GM23338 (cell line): ENCODE measurements at regions not wholly inside any gene's neighbourhood (a gene's known extent, or its start where the extent isn't known, plus 50 kb on each side); places are given as distances from the start of the nearest gene placed in this dataset.

Source experiments
- ATAC-seq: fragments of 200-7000 bp; cut with Tn5 transposase; 3 replicates; pipeline ENCODE4 v1.9.1; 2020
- DNase-seq: peaks from one replicate; pipeline ENCODE4 v3.0.0-alpha.2; 2015; ENCODE audit warnings: low spot score
- H2AFZ ChIP-seq: fragments of 200-600 bp; sonication (generic); 2 replicates; pipeline ENCODE4 v1.8.0; 2016; ENCODE audit warnings: antibody characterized with exemption, mild to moderate bottlenecking, moderate library complexity
- H3F3A ChIP-seq: fragments of 200-600 bp; sonication (generic); replicated peaks from 2 replicates; pipeline ENCODE4 v1.8.0; 2017; ENCODE audit warnings: antibody characterized with exemption, mixed run types, low read depth
- H3K27ac ChIP-seq: fragments of 200-600 bp; sonication (generic); 2 replicates; pipeline ENCODE4 v1.6.1; 2016; ENCODE audit warnings: low read depth
- H3K27me3 ChIP-seq: fragments of 200-600 bp; sonication (generic); 2 replicates; pipeline ENCODE4 v1.8.0; 2016; ENCODE audit warnings: mild to moderate bottlenecking, mixed run types, moderate library complexity; ENCODE audit not compliant: insufficient read depth
- H3K36me3 ChIP-seq: fragments of 200-600 bp; sonication (generic); 2 replicates; pipeline ENCODE4 v1.8.0; 2016; ENCODE audit warnings: mild to moderate bottlenecking; ENCODE audit not compliant: insufficient read depth
- H3K4me1 ChIP-seq: fragments of 200-600 bp; sonication (generic); 2 replicates; pipeline ENCODE4 v1.8.0; 2016; ENCODE audit warnings: mild to moderate bottlenecking, moderate library complexity; ENCODE audit not compliant: insufficient read depth
- H3K4me2 ChIP-seq: fragments of 200-600 bp; sonication (generic); 2 replicates; pipeline ENCODE4 v1.7.1; 2017; ENCODE audit warnings: mixed run types
- H3K4me3 ChIP-seq: fragments of 200-600 bp; sonication (generic); 2 replicates; pipeline ENCODE4 v1.6.1; 2016; ENCODE audit warnings: mixed run types
- H3K79me2 ChIP-seq: fragments of 200-600 bp; sonication (generic); replicated peaks from 2 replicates; pipeline ENCODE4 v1.8.0; 2017; ENCODE audit warnings: mild to moderate bottlenecking; ENCODE audit not compliant: insufficient read depth
- H3K9me2 ChIP-seq: fragments of 200-600 bp; sonication (generic); 2 replicates; pipeline ENCODE4 v1.8.0; 2017; ENCODE audit not compliant: insufficient read depth
- H4K20me1 ChIP-seq: fragments of 200-600 bp; sonication (generic); replicated peaks from 2 replicates; pipeline ENCODE4 v1.8.0; 2017; ENCODE audit warnings: mild to moderate bottlenecking; ENCODE audit not compliant: insufficient read depth
- H3K27ac Mint-ChIP-seq: 2 replicates; pipeline ENCODE4 v1.8.0; 2020; ENCODE audit warnings: inconsistent platforms, mild to moderate bottlenecking, moderate library complexity, mixed read lengths
- H3K27me3 Mint-ChIP-seq: 3 replicates; pipeline ENCODE4 v1.8.0; 2022; ENCODE audit warnings: low read depth, mild to moderate bottlenecking, moderate library complexity, mixed read lengths, inconsistent platforms; ENCODE audit not compliant: insufficient read depth, poor library complexity
- H3K36me3 Mint-ChIP-seq: 3 replicates; pipeline ENCODE4 v1.8.0; 2021; ENCODE audit warnings: low read depth, mild to moderate bottlenecking, inconsistent platforms, moderate library complexity, mixed read lengths
- H3K4me1 Mint-ChIP-seq: 3 replicates; pipeline ENCODE4 v1.8.0; 2020; ENCODE audit warnings: mild to moderate bottlenecking, inconsistent platforms, mixed read lengths
- H3K4me3 Mint-ChIP-seq: 3 replicates; pipeline ENCODE4 v1.8.0; 2021; ENCODE audit warnings: moderate library complexity, mild to moderate bottlenecking, inconsistent platforms, mixed read lengths
- H3K9me3 Mint-ChIP-seq: 3 replicates; pipeline ENCODE4 v1.8.0; 2020; ENCODE audit warnings: moderate library complexity, mild to moderate bottlenecking, inconsistent platforms, mixed read lengths
- CTCF ChIP-seq, 2 experiments: fragments of 200-600 bp in 1 of 2; sonication (generic) in 1 of 2; conservative IDR thresholded peaks; 2 replicates each; pipeline versions ENCODE4 v1.5.1 to v1.6.1; 2016 to 2017; ENCODE audit warnings: antibody characterized with exemption in 2 of 2, low read depth in 2 of 2, mild to moderate bottlenecking in 2 of 2, moderate library complexity in 1 of 2
- JUNB ChIP-seq: IDR thresholded peaks from one replicate; pipeline ENCODE4 v1.6.1; 2016; ENCODE audit warnings: antibody characterized with exemption; ENCODE audit not compliant: unreplicated experiment
- NANOG ChIP-seq: IDR thresholded peaks from 2 replicates; pipeline ENCODE4 v1.6.1; 2016; ENCODE audit warnings: antibody characterized with exemption, borderline replicate concordance
- POLR2AphosphoS5 ChIP-seq: IDR thresholded peaks from 2 replicates; pipeline ENCODE4 v1.6.1; 2016; ENCODE audit warnings: antibody characterized with exemption, low read depth
- REST ChIP-seq: IDR thresholded peaks from one replicate; pipeline ENCODE4 v1.6.1; 2018; ENCODE audit warnings: antibody characterized with exemption; ENCODE audit not compliant: unreplicated experiment
- STAT1 ChIP-seq: IDR thresholded peaks from one replicate; pipeline ENCODE4 v1.6.1; 2016; ENCODE audit warnings: antibody characterized with exemption; ENCODE audit not compliant: unreplicated experiment
- ZNF114 ChIP-seq: fragments of 250-450 bp; sonication (Bioruptor Pico); IDR thresholded peaks from 2 replicates; pipeline ENCODE4 v1.5.0; 2020; ENCODE audit warnings: mild to moderate bottlenecking, moderate library complexity
- ZNF331 ChIP-seq: fragments of 250-450 bp; sonication (Bioruptor Pico); IDR thresholded peaks from 2 replicates; pipeline ENCODE4 v1.5.0; 2020; ENCODE audit warnings: low read depth, mild to moderate bottlenecking, moderate library complexity

- TF ChIP-seq CTCF (conservative IDR thresholded peaks at IDR 0.05; ENCODE audit: low read depth in 2 of 2), result no peak
- TF ChIP-seq NANOG, result no peak
- TF ChIP-seq JUNB, result no peak
- TF ChIP-seq POLR2AphosphoS5, result no peak
- no peak for TF ChIP-seq ZNF331 (CRISPR knock-in tag)
These were observed 190.6 kb upstream of the C9orf72 start (continued) for GRCh38 chr9:27763831-27764230.

GRCh38 chr9:27765266-27766072, 192.2 kb upstream of the C9orf72 start:
- no peak overlapping the region for H3K27ac Mint-ChIP-seq

More at GRCh38 chr9:27765266-27766072, 192.2 kb upstream of the C9orf72 start:
- H3K36me3 Mint-ChIP-seq, result peaks cover 4% of the 10 kb centered on the region
- peaks cover 24% of the 10 kb centered on the region for H3K4me1 Mint-ChIP-seq
- Histone ChIP-seq H3K36me3 (no peaks in the 10 kb centered on the region), H3K9me2 (peaks cover 11% of the 10 kb centered on the region), H3K4me3 (no peak overlapping the region), H3K4me1 (peaks cover 17% of the 10 kb centered on the region; the same call in 1 of the 2 replicates), H3F3A (no peaks in the 10 kb centered on the region), H2AFZ (no peak overlapping the region; the same call in 1 of the 2 replicates), H3K27me3 (no peaks in the 10 kb centered on the region), H3K79me2 (no peaks in the 10 kb centered on the region), H3K27ac (no peak overlapping the region), H3K4me2 (no peak overlapping the region), H4K20me1 (no peaks in the 10 kb centered on the region)
- TF ChIP-seq ZNF114 (no peak), REST (no peak), STAT1 (no peak), CTCF (conservative IDR thresholded peaks at IDR 0.05; ENCODE audit: low read depth in 2 of 2) (no peak), JUNB (no peak)
- no peaks in the 10 kb centered on the region; the same call in 2 of the 3 replicates for H3K9me3 Mint-ChIP-seq
- DNase-seq, result no peak
- H3K27me3 Mint-ChIP-seq, result no peaks in the 10 kb centered on the region
- no peak overlapping the region for H3K4me3 Mint-ChIP-seq
- ATAC-seq, result no peak
